COLO668 (cell line): ENCODE measurements at regions not wholly inside any gene's neighbourhood (a gene's known extent, or its start where the extent isn't known, plus 50 kb on each side); places are given as distances from the start of the nearest gene placed in this dataset.
"Not testable (repeated sequence)": the region's sequence is repeated elsewhere in the genome, so short reads cannot be mapped to it uniquely, and the experiment has no call there.

Experiments used
- DNase-seq: peaks from one replicate; lab custom pipeline; 2025; ENCODE audit not compliant: unreplicated experiment; lab: John Stamatoyannopoulos, UW

DNA sequence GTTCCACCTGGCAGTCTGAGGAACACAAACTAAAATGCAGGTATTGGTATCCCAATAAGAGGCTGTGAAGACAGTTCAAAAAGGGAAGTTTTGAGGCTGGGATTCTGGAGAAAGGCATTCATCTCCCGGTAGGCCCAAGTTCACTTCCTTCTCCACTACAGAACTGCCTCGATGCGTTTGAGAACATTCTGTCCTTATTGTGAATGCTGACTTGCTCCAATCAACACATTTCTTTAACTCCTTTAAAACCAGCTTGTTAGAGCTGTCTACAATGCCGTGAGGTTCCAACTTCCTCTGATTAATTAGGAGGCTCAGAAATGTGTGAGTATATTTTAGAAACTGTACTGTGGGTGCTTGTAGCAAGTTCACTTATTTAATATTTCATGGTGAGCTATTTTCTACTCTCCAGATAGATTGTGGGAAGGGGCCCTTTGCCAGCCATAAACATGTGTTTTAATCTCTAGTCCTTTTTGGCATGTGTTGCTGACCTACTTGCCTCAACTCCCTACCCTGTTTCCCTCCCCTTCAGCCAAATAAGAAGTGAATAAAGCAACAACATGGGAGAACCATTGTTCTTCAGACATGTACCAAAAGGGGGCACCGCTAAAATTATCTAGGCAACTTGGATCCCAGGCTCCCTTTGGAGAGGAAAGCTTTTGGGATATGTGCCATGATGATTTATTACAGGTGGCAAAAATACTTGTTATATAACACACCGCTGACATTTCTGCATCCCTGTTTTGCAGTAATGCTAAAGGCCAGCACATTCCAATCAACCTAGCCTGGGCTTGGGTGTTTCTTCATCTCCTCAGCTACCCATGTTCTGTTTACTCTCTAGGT, 245.6 kb downstream of the BLID start:
- no peak for DNase-seq

DNA sequence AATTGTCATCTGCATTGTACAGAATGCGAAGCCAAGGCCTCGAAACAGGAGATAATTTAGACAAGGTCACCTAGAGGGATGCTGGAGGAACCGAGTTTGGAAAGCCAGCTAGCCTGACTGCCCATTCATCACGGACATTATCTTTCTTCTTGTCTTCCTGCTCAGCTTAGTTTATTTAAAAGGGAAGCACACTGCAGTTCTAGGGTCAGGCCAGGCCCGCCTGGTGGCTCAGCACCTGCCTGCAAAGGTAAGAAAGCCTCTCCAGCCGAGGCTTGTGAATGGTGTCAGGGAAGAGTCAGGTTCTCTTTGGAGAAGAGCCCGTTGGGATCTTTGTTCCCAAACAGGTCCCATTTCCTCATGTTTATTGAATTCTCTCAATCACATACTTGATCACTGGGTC, 246.5 kb downstream of the BLID start:
- no peak for DNase-seq

DNA sequence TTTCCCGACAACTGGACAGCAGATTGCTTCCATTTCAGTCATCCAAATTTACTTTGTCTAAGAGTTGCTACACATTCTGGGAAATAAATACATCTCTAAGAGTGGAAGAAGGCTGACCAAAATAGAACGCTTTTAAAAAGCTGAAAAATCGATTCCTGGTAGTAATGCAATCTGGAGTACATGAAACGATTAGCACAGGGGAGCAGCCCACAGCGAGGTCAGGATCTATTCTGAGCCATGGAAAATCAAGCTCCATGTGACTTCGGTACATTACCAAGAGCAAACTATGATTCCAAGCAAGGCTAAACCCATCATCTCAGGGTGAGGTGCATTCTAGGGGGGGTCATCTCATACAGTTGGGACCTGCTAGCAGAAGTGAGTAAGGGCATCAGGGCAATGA, 249.3 kb downstream of the BLID start:
- DNase-seq: no peak

DNA sequence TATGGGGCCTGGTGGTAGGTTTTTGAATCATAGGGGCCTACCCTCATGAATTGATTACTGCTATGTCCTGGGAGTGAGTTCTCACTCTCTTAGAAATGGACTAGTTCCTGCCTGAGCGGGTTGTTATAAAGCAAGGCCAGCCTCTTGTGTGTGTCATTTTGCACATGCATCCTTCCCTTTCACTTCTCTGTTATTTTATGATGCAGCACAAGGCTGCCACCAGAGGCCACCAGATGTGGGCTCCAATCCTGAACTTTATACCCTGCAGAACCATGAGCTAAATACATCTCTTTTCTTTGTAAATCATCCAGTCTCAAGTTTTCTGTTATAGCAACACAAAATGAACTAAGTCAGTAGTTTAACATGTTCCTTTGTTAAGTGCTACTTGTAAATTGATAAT, 251.4 kb downstream of the BLID start:
- DNase-seq: no peak

DNA sequence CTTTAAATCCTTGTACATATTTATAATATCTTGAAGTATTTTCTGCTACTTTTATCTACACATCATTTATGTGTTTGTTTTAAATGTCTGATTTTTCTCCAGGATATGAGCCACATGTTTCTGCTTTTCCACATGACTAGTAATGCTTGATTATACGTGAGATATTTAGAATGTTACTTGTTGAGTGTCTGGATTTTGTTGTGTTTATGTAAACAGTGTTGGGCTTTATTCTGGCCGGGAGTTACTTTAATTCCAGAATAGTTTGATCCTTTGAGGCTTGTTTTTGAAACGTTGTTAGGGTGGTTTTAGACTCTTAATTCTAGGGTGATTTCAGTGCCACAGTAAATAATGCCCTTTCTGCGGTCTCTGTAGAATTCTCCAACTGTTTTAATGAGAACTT, 252.9 kb downstream of the BLID start:
- DNase-seq: no peak

DNA sequence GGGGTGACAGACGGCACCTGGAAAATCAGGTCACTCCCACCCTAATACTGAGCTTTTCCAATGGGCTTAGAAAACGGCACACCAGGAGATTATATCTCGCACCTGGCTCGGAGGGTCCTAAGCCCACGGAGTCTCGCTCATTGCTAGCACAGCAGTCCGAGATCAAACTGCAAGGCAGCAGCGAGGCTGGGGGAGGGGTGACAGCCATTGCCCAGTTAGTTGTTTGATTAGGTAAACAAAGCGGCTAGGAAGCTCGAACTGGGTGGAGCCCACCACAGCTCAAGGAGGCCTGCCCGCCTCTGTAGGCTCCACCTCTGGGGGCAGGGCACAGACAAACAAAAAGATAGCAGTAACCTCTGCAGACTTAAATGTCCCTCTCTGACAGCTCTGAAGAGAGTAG, 260.9 kb downstream of the BLID start:
- DNase-seq: not testable (repeated sequence)

DNA sequence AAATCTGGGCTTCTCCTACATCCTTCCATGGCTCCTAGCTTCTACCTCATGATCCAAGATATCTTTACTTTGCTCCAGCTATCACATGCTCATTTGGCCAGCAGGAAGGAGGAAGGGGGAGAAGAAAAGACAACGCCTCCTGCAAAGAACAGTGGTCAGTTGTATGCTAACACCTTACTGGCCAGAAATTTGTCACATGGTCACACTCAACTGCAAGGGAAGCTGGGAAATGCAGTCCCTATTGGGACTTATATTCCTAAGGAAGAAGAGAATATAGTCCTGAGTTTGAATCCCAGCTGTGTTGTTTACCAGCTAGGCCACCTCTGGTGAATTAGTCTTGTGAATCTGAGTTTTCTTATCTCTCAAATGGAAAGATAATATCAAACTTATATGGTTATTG, 272.0 kb downstream of the BLID start:
- DNase-seq: no peak

DNA sequence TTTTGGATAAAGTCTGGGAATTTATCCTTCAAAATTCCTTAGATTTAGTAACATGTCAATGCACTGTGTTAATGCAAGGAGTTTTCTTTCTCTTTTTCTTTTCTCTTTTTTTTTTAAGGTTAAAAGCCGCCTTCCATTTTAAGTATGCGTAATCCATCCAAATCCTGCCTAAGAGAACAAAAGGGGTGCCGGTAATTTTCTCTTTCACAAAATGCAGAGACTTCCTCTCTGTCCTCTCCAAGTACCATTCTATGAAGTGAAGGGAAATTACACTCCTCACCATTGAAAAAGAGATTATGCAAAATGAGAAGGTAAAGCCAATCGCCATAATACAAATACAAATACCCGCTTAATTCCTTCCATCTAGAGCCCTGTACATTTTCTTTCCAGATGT, 273.8 kb downstream of the BLID start:
- no peak for DNase-seq

DNA sequence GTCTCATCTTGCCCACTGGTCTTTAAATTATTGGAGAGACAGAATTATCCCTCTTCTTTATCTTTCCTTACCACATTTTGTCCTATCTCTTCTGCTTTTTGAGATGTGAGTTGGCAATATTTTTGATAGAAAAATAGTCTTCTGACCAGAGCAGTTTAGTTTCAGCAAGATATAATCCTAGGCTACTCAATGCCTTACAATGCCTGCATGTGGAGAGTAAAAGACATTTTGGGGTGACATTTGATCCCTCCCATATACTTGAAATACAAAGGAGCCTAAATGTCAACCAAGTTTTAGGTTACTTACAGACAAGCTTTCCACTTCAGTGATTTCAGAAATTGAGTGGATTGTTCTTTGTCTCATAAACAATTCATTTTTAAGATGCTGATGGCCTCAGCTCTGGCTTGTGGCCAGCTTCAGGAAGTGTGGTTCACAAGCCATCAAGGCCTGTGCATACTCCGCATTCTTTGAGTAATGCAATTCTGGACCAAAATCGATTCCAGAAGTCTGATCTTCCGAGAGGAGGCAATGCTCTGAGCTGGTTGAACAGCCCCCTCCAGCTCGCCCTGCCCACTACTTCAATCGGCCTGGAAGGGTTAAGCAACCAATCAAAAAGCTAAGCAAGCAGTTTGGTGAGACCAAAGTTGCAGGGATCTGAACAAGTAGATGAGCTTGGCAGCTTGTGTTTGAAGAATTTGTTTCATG, 274.4 kb downstream of the BLID start:
- no peak for DNase-seq

DNA sequence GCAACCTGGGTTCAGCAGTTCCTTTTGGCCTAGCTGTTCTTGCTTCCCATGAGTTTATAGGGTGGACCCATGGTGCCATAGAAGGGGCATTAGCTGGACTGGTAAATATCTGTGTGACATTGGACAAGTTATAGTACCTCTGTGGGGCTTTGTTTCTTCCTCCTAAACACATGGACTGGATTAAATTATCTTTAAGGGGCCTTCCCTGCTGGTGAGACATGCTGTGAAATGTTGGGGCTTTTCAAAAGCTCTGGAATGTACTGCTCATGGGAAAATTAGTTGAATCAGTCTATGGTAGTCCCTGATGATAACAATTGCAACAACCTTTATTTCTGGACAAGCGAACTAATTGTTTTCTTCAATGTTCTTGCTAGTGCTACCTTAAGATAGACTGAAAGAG, 276.2 kb downstream of the BLID start:
- DNase-seq: no peak

DNA sequence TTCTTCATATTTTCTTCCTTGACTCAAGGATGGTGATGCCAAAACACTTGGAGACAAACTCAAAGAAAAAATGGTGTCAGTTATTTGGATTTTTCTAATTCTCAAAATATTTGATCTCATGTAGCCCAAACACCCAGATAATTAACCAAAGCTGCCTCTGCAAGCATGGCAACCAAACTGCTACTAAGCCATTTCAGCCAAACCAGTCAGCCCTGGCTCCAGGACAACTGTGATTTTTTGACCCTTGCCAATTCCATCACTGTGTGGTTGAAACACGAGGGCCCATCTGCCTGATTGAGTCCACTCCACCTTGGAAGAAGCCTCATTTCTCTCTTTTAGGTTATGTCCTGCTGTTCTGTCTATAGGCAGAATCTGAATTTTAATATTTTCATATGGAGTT, 277.4 kb downstream of the BLID start:
- DNase-seq: no peak

DNA sequence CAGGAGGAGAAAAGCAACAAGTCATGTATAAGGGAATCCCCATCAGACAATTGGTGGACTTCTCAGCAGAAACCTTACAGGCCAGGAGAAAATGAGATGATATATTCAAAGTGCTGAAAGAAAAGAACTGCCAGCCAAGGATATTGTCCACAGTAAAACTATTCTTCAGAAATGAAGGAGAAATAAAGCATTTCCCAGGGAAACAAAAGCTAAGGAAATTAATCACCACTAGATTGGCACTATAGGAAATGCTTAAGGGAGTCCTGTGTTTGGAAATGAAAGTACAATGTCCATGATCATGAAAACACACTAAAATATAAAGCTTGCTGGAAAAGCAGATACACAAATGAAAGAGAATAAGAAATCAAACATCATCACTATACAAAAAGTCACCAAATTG, 282.0 kb downstream of the BLID start:
- no peak for DNase-seq

DNA sequence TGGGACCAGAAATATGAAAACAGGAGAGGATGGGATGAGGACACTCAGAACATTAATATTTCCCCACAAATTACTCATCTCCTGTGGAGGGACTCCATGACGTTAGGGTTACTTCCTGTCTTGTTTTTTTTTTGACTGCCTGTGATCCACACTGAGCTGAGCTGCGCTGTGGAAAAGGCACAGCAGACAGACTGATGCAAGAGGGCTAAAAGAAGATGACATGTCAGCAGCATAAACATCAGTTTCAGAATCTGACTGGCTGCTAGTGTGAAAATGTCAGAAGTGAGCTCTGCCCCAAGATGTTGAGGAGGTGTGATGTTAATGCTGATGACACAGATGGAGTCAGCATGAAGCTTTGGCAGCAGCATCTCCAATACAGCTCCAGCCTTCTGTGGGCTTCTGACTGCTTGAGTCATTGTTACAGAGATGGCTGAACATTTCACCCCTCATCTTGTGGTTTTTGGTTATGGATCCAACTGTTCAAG, 286.8 kb downstream of the BLID start:
- no peak for DNase-seq

DNA sequence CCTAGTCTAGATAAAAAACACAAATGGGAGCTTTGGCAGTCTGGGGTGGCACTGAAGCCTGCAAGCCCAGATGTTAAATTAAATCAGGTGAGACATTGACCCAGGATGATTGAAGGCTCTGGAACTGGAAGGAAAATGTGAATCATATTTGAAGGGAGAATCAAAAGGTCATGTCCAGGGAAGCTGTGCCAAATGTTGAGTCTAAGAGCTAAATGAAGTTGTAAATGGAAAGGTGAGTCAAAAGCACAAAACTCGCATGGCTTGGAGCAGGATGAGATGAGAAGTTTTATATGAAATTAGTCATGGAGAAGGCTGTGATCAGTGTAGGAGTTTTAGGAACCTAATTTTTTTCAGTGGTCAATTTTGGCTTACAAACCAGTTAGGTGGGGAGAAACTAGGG, 301.1 kb downstream of the BLID start:
- no peak for DNase-seq

DNA sequence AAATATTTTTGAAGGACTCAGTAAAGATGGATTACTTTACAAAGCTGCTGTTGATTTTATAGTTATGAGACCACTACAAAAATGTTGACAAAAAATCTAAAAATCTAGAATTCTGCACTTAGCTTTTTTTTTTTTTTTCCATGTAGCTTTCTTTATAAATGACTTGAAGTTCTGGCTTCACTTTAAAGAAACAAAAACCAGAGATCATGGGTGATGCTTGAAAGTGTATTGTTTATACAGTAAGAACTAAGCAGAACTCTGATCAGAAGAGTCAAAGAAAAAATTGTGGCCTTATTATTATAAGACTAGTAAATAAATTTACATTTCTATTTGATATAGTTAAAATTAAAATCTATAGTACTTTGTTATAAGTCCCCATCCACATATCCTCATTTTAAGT, 301.7 kb downstream of the BLID start:
- DNase-seq: no peak

DNA sequence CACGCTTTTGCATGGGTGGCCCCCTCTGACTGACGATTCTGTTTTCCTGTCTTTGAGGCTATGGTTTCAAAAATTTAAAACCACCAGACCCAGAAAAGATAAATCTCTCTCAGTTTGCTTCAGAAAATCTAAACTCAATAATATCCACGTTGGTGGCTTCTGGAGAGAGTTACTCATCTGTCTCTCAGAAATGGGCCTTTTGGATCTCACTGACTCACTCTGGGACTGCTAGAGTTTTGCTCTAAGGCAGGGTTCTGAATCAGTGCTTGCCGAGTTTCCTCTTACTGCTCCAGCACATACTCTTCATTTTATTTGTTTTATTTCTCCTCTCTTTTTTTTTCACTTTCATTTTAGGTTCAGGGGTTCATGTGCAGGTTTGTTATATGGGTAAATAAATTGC, 305.7 kb downstream of the BLID start:
- no peak for DNase-seq

DNA sequence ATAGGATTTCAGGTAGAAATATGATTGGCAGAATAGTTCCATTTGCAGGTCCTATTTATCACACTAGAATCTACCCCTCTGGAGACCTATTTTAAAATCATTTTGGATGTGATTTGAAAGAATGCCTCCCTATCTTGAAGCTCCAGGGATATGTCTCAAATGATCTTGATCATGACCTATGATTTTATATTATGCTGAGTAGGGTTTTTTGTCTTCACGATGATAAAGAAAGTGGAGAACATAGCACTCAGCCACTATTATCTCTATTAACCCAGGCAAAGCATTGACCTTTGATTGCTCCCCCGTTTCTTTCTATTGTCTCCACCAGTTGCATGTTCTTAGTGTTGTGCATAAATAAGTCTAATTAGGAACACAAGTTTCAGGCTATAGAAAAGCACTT, 307.9 kb downstream of the BLID start:
- no peak for DNase-seq

DNA sequence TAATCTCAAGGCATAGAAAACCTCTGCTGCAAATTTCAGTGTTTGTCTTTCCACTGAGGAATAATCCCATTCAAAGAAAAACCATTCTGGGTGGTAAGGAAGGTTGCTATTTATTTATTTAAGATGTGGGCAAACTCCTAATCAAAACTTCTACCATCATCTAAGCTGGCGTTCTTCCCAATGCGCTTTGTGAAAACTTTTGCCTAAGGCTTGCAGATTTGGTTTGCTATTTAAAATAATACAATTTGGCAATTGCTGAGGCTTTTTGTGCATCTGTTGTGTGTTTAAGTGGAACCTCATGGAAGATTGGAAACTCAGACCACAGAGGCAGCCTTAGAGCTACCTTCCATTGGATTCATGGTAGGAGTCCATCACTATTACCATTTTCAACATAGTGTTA, 309.0 kb downstream of the BLID start:
- no peak for DNase-seq

DNA sequence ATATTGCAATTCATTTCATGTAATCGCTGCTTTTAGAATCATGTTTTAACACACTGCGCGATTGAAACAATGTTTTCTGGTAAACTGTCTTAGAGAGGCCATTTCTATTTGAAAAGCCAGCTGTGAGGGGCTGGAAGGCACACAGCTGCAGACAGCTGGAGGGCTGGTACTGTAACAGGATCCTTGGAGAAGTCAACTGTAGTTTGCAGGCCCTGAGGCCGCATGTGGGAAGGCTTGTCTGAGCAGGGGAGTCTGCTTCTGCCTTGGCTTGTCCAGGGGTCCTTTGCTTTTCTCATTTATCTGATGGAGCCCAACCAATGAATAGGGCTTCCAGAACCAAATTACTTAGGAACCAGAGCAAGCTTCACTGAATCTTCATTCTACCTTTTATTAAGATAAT, 313.5 kb downstream of the BLID start:
- no peak for DNase-seq

DNA sequence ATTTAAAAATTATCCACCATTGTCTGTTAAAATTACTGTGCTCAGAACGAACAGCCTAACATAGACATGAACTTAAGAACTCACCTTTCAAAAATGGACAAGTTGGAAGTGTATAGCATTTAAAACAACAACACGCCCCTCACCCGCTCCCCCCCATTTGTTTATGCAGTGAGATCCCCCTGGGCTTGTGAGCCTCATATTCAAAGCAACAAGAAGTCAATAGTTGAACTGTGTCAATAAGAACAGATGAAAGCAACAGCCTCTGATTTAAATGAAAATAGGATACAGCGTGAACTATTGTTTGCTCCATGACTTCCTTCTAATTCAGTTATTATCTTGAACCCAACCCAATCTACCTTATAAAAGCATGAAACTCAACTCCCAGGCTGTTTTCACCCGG, 314.2 kb downstream of the BLID start:
- no peak for DNase-seq

DNA sequence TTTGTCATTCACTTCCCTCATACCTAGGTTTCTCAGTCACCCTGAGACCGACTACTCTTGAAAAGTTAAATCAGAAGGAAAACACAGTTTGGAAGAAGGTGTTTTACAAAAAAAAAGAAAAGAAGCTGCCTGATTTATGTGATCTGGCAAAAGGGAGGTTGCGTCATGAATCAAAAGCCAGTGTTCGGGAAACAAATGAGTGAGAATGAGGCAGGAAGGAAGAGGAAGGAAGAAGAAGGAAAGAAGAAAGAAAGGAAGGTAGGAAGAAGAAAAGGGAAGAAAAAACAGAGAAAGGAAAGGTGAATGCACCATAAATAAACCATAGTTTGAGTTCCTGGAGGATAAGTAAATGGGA, 314.6 kb downstream of the BLID start:
- DNase-seq: no peak

DNA sequence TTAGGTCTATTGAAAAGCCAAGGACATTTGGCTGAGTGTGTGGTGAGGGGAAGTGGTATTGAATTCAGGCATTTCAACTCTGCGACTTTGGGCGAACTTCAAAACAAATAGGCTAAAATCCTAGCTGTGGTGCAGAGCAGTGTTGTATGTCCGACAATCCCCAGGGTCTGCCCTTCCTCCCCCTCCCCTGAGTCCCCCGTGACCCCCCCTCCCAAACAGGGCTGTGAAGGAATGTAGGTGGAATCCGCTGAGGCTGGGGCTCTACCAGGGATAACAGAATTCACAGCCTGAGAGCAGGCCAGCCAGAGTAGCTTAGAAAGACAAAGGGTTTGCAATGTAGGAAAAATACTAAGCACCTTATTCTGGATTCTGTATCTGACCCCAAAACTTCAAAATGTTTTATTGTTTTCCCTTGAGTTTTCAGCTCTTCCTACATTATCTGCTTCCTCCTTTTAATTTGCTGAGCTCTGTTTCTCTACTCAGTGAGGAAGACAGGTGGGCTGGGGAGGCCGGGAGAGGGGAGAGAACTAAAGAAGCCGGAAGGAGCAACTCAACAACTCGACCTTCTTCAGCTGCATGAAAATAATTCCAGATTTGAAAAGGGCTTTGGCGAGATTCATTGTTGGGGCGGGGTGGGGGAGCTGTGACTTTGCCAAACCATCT, 315.2 kb downstream of the BLID start:
- DNase-seq: no peak
